K562 (cell line): ENCODE measurements at regions not wholly inside any gene's neighbourhood (a gene's known extent, or its start where the extent isn't known, plus 50 kb on each side); places are given as distances from the start of the nearest gene placed in this dataset.

Experiments used
- ATAC-seq: fragments of 200-7000 bp; cut with Tn5 transposase; 3 replicates; pipeline ENCODE4 v1.9.1; 2020; ENCODE audit warnings: moderate library complexity
- BruUV-seq: library from RNA; stranded (reverse); fragments of 400-500 nt; replicated peaks from 2 replicates; lab custom pipeline; 2021; lab: Mats Ljungman, UMichigan
- CTCF ChIA-PET: fragments of 300-600 bp; formaldehyde crosslinking; extraction: SDS; loops from one replicate; lab custom pipeline; 2021; ENCODE audit warnings: low intra/inter-chr PET ratio; lab: Yijun Ruan, JAX
- POLR2A ChIA-PET: fragments of 300-600, 350-650 bp; sonication (Branson Sonifier 250); formaldehyde crosslinking; extraction: SDS; loops from one replicate; lab custom pipeline; 2021; ENCODE audit warnings: antibody characterized with exemption, inconsistent platforms; lab: Yijun Ruan, JAX
- DNase-seq, 4 experiments: peaks; one replicate each; pipeline versions ENCODE4 v3.0.0 to v3.0.0-alpha.2; 2011 to 2018; ENCODE audit warnings: low spot score in 3 of 4, mixed read lengths in 3 of 4; ENCODE audit errors: extremely low read depth in 1 of 4
- FAIRE-seq: peaks from 2 replicates; lab custom pipeline; 2011; peaks lifted over from hg19 to GRCh38; lab: Jason Lieb, UNC
- H2AFZ ChIP-seq: 2 replicates; pipeline ENCODE4 v1.6.0; 2011; ENCODE audit warnings: low read depth, low read length, control low read depth, inconsistent platforms
- H3K27ac ChIP-seq: fragments of 200-600 bp; 3 replicates; pipeline ENCODE4 v1.8.0; 2011; ENCODE audit warnings: low read depth, mild to moderate bottlenecking, control low read depth, inconsistent platforms, low read length, moderate library complexity, mixed read lengths; ENCODE audit errors: extremely low read depth
- H3K27me3 ChIP-seq, 2 experiments: fragments of 300-600 bp in 1 of 2; 2 replicates in 1 of 2; 3 replicates in 1 of 2; pipeline versions ENCODE4 v1.6.0 to v1.8.0; 2011; ENCODE audit warnings: inconsistent platforms in 2 of 2, low read length in 2 of 2, mild to moderate bottlenecking in 1 of 2, mixed read lengths in 1 of 2, moderate library complexity in 1 of 2; ENCODE audit not compliant: control insufficient read depth in 2 of 2, insufficient read depth in 2 of 2
- H3K36me3 ChIP-seq: fragments of 300-600 bp; 3 replicates; pipeline ENCODE4 v1.8.0; 2011; ENCODE audit warnings: mild to moderate bottlenecking, low read length, inconsistent platforms; ENCODE audit not compliant: control insufficient read depth, insufficient read depth
- H3K4me1 ChIP-seq, 2 experiments: fragments of 200-600 bp in 1 of 2; replicated peaks in 1 of 2; 2 replicates in 1 of 2; 3 replicates in 1 of 2; pipeline versions ENCODE4 v1.5.1 to v1.8.0; 2011; ENCODE audit warnings: inconsistent platforms in 2 of 2, low read length in 2 of 2, mild to moderate bottlenecking in 1 of 2, mixed read lengths in 1 of 2, moderate library complexity in 1 of 2; ENCODE audit not compliant: control insufficient read depth in 2 of 2, insufficient read depth in 2 of 2
- H3K4me2 ChIP-seq: 2 replicates; pipeline ENCODE4 v1.6.1; 2011; ENCODE audit warnings: low read length, control low read depth, inconsistent platforms, mixed read lengths; ENCODE audit not compliant: insufficient read depth
- H3K4me3 ChIP-seq: fragments of 200-600 bp; sonication (generic), shearing (Covaris generic); 2 replicates; pipeline ENCODE4 v1.5.1; 2016; ENCODE audit warnings: control low read depth, inconsistent platforms
- H3K79me2 ChIP-seq: fragments of 200-600 bp; 3 replicates; pipeline ENCODE4 v1.8.0; 2011; ENCODE audit warnings: low read length, inconsistent platforms; ENCODE audit not compliant: control insufficient read depth, insufficient read depth
- H3K9ac ChIP-seq, 2 experiments: 2 replicates each; pipeline versions ENCODE4 v1.6.0 to v1.6.1; 2011; ENCODE audit warnings: low read depth in 2 of 2, low read length in 2 of 2, control low read depth in 1 of 2, inconsistent platforms in 1 of 2, mild to moderate bottlenecking in 1 of 2, mixed read lengths in 1 of 2; ENCODE audit not compliant: insufficient read depth in 1 of 2
- H3K9me1 ChIP-seq: one replicate; pipeline ENCODE4 v1.6.0; 2011; ENCODE audit warnings: inconsistent platforms, mild to moderate bottlenecking, low read length, moderate library complexity; ENCODE audit not compliant: control insufficient read depth, insufficient read depth
- H3K9me3 ChIP-seq: replicated peaks from 2 replicates; pipeline ENCODE4 v1.5.1; 2011; ENCODE audit warnings: low read depth, low read length, inconsistent platforms; ENCODE audit not compliant: control insufficient read depth, insufficient read depth
- H4K20me1 ChIP-seq: replicated peaks from 2 replicates; pipeline ENCODE4 v1.6.1; 2011; ENCODE audit warnings: low read length, inconsistent platforms, mixed read lengths; ENCODE audit not compliant: control insufficient read depth, insufficient read depth
- ARID2 ChIP-seq: fragments of 450-650 bp; IDR thresholded peaks from 2 replicates; pipeline ENCODE4 v1.6.1; 2017; ENCODE audit warnings: antibody characterized with exemption, mild to moderate bottlenecking
- CREM ChIP-seq: IDR thresholded peaks from 2 replicates; pipeline ENCODE4 v1.6.1; 2014; ENCODE audit warnings: antibody characterized with exemption, low read depth
- E2F8 ChIP-seq: fragments of 450-650 bp; IDR thresholded peaks from 2 replicates; pipeline ENCODE4 v1.7.1; 2018; ENCODE audit warnings: mild to moderate bottlenecking, low read depth; ENCODE audit not compliant: partially characterized antibody
- ESRRB ChIP-seq: fragments of 250-450 bp; sonication (Bioruptor Pico); IDR thresholded peaks from 2 replicates; pipeline ENCODE4 v1.5.0; 2020; ENCODE audit warnings: mild to moderate bottlenecking, moderate library complexity, borderline replicate concordance
- GABPB1 ChIP-seq: sonication (generic); formaldehyde crosslinking; IDR thresholded peaks from 2 replicates; pipeline ENCODE4 v1.8.0; 2022; ENCODE audit warnings: mild to moderate bottlenecking, missing genetic modification reagents
- MBD2 ChIP-seq: sonication (generic); IDR thresholded peaks from 2 replicates; pipeline ENCODE4 v1.6.1; 2016; ENCODE audit warnings: low read depth, borderline replicate concordance
- NFIC ChIP-seq: fragments of 450-650 bp; IDR thresholded peaks from 2 replicates; pipeline ENCODE4 v1.6.1; 2017; ENCODE audit warnings: mild to moderate bottlenecking, inconsistent platforms
- NFXL1 ChIP-seq: fragments of 450-650 bp; formaldehyde crosslinking; IDR thresholded peaks from 2 replicates; pipeline ENCODE4 v1.4.0; 2021; ENCODE audit warnings: mild to moderate bottlenecking
- OTX1 ChIP-seq: fragments of 450-650 bp; formaldehyde crosslinking; IDR thresholded peaks from 2 replicates; pipeline ENCODE4 v1.4.0; 2022; ENCODE audit warnings: mild to moderate bottlenecking
- PHF8 ChIP-seq: fragments of 200-600 bp; sonication (generic); IDR thresholded peaks from 2 replicates; pipeline ENCODE4 v1.6.1; 2012; ENCODE audit warnings: mixed run types, mild to moderate bottlenecking, inconsistent platforms, low read length, moderate library complexity, borderline replicate concordance
- POLR3A ChIP-seq: IDR thresholded peaks from 2 replicates; pipeline ENCODE4 v1.6.1; 2011; ENCODE audit warnings: borderline replicate concordance, mild to moderate bottlenecking, moderate library complexity; ENCODE audit not compliant: insufficient read length, insufficient read depth; ENCODE audit errors: extremely low read depth
- RBBP5 ChIP-seq: fragments of 200-600 bp; sonication (generic); IDR thresholded peaks from 2 replicates; pipeline ENCODE4 v1.6.1; 2012; ENCODE audit warnings: borderline replicate concordance, mild to moderate bottlenecking, low read length, control low read depth, inconsistent platforms; ENCODE audit not compliant: insufficient read depth, poor library complexity, severe bottlenecking
- SMARCA4 ChIP-seq: fragments of 450-650 bp; IDR thresholded peaks from 2 replicates; pipeline ENCODE4 v1.6.1; 2016
- TRIM24 ChIP-seq, 2 experiments: fragments of 450-650 bp; IDR thresholded peaks; 2 replicates each; pipeline ENCODE4 v1.6.1; 2016
- ZNF124 ChIP-seq: sonication (generic); formaldehyde crosslinking; IDR thresholded peaks from 2 replicates; pipeline ENCODE4 v1.8.1; 2022; ENCODE audit warnings: missing genetic modification reagents
- WGBS: fragments of 100-300 bp; shearing (Covaris generic); methylation state at CpG from one replicate; pipeline ENCODE4 v1.1.6; 2016; ENCODE audit warnings: low coverage, mixed read lengths; ENCODE audit not compliant: insufficient coverage; ENCODE audit errors: missing lambda C conversion rate; 5-methylcytosine and 5-hydroxymethylcytosine counted together
- in situ Hi-C: fragments of 300-500 bp; cut with MboI; formaldehyde crosslinking; loops from 4 replicates; pipeline ENCODE4 v1.15.0; 2018; ENCODE audit warnings: inconsistent platforms, mixed read lengths
- intact Hi-C: fragments of 100-400 bp; cut with micrococcal nuclease; formaldehyde crosslinking; loops from 2 replicates; pipeline ENCODE4 v1.14.2; 2022
- TF ChIP-seq, protein P1 (sequence below): sonication (generic); formaldehyde crosslinking; IDR thresholded peaks from 2 replicates; pipeline ENCODE4 v1.8.0; 2023; ENCODE audit warnings: mild to moderate bottlenecking, missing genetic modification reagents

GRCh38 chr2:88252111-88252510, 82.0 kb downstream of the THNSL2 start:
- DNase-seq (no peak), ATAC-seq (no peak), FAIRE-seq (no peak)
- no TSS peak for BruUV-seq
- Histone ChIP-seq H3K4me1 (peaks cover 15 to 26% of the 10 kb centered on the region in 2 experiments), H3K4me3 (no peak overlapping the region), H3K27me3 (peaks cover 7 to 16% of the 10 kb centered on the region in 2 experiments; a peak in 3 of 5 replicates), H3K36me3 (no peaks in the 10 kb centered on the region), H3K27ac (no peak overlapping the region), H3K79me2 (no peaks in the 10 kb centered on the region), H3K9ac (no peak overlapping the region), H3K9me3 (no peaks in the 10 kb centered on the region), H2AFZ (no peak overlapping the region), H3K4me2 (no peak overlapping the region), H4K20me1 (no peaks in the 10 kb centered on the region), H3K9me1 (no peaks in the 10 kb centered on the region)
- ChIA-PET CTCF (interaction anchor here (0.7 kb wide), 1 partner anchor 62 kb away, joined by 3 read pairs; no protein-coding TSS in a partner anchor), POLR2A (no interaction called here)
- intact Hi-C loops = loop anchor here (10.0 kb wide), 1 partner anchor 443 kb away; the partner anchor contains the start of gene RPIA
- 74% methylated on average over 3 of the region's 3 CpGs for WGBS
- in situ Hi-C loops = no loop called here
- no peak for TF ChIP-seq OTX1
- TF ChIP-seq CREM = no peak
- TF ChIP-seq ARID2 = no peak
- no peak for TF ChIP-seq POLR3A
- no peak for TF ChIP-seq SMARCA4
- no peak for TF ChIP-seq TRIM24 (IDR thresholded peaks at IDR 0.05)
- TF ChIP-seq E2F8 = no peak
- no peak for TF ChIP-seq RBBP5
- TF ChIP-seq MBD2 = no peak
- no peak for TF ChIP-seq NFXL1 (CRISPR knock-in tag)
- no peak for TF ChIP-seq ESRRB (CRISPR knock-in tag)
- no peak for TF ChIP-seq GABPB1 (CRISPR knock-in tag)
- TF ChIP-seq NFIC = no peak
- TF ChIP-seq, protein P1, sequence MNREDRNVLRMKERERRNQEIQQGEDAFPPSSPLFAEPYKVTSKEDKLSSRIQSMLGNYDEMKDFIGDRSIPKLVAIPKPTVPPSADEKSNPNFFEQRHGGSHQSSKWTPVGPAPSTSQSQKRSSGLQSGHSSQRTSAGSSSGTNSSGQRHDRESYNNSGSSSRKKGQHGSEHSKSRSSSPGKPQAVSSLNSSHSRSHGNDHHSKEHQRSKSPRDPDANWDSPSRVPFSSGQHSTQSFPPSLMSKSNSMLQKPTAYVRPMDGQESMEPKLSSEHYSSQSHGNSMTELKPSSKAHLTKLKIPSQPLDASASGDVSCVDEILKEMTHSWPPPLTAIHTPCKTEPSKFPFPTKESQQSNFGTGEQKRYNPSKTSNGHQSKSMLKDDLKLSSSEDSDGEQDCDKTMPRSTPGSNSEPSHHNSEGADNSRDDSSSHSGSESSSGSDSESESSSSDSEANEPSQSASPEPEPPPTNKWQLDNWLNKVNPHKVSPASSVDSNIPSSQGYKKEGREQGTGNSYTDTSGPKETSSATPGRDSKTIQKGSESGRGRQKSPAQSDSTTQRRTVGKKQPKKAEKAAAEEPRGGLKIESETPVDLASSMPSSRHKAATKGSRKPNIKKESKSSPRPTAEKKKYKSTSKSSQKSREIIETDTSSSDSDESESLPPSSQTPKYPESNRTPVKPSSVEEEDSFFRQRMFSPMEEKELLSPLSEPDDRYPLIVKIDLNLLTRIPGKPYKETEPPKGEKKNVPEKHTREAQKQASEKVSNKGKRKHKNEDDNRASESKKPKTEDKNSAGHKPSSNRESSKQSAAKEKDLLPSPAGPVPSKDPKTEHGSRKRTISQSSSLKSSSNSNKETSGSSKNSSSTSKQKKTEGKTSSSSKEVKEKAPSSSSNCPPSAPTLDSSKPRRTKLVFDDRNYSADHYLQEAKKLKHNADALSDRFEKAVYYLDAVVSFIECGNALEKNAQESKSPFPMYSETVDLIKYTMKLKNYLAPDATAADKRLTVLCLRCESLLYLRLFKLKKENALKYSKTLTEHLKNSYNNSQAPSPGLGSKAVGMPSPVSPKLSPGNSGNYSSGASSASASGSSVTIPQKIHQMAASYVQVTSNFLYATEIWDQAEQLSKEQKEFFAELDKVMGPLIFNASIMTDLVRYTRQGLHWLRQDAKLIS = no peak
- no peak for TF ChIP-seq ZNF124 (CRISPR knock-in tag)
- TF ChIP-seq PHF8 = no peak
